GM12872 (cell line): ENCODE measurements at regions not wholly inside any gene's neighbourhood (a gene's known extent, or its start where the extent isn't known, plus 50 kb on each side); places are given as distances from the start of the nearest gene placed in this dataset.

Experiments used
- CTCF ChIP-seq: IDR thresholded peaks from 3 replicates; pipeline ENCODE4 v1.5.1; 2011; ENCODE audit warnings: low read depth, mild to moderate bottlenecking, low read length, moderate library complexity; ENCODE audit not compliant: insufficient read depth

DNA sequence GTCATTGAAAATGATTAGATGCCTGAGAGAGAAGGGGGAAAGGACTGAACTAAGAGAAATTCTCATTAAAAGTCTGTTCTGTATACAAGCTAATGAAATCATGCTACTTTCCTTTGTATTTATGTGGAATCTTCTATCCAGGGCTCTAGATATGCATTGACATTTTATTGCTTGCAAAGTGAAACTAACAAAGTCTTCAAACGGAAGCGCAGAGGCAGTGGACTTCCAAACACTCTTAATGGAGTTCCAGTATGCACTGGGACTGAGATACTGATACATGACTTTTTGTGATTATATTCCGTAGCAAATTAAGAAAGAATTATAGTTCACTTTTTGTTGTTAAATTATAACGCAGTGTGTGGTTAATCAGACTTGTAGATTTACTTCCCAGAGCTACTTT, 166.8 kb upstream of the TBX20 start:
- no peak for TF ChIP-seq CTCF

- no peak for TF ChIP-seq CTCF
These were observed 165.5 kb upstream of the TBX20 start for GRCh38 chr7:35419391-35419755.

DNA sequence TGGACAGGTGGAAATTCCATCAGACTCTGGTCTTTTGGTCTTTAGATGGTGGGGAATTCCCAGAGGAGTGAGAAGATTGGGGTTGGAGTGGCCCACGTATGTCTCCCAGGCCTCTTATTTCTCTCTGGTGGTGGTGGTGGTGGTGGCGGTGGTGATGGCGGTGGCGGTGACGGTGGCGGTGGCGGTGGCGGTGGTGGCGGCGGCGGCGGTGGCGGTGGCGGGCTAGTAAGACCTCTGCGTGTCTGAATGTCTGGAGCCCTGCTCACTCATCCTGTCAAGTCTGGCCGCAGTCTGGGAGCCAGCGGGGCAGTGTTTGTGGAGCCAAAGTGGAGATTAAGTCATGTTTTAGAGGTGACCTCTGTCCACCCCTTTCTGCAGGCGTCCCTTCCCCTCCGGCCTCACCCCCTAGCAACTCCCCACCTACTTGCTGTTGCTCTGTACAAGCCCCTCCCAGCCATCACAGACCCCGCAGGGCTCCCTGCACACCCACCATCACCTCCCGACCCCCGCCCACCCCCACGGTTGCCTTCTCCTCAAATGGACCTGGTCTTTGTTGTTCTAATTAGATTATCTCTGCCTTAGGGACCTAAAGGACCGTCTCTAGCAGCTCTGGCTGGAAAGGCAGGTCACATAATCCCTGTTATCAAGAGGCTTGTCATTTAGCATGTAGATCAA, 165.0 kb upstream of the TBX20 start:
- no peak for TF ChIP-seq CTCF

DNA sequence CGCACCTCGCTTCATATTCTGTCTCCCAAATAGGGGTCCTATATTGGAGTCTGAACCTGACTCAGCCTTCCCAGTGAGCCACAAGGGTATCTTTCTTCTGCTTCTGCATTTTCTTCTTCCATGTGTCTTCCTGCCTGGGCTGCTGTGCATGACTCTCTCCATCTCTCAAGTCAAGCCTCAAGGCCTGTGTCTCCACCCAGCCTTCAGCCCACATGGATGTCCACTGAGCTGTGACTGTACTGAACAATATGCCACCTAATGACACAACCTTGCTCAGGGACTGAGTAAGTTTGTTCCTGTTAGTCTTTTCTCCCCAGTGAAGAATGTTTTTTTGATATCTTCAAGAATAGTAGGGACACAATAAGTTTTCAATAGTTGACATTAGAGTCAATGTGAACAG, 162.7 kb upstream of the TBX20 start:
- TF ChIP-seq CTCF = no peak

DNA sequence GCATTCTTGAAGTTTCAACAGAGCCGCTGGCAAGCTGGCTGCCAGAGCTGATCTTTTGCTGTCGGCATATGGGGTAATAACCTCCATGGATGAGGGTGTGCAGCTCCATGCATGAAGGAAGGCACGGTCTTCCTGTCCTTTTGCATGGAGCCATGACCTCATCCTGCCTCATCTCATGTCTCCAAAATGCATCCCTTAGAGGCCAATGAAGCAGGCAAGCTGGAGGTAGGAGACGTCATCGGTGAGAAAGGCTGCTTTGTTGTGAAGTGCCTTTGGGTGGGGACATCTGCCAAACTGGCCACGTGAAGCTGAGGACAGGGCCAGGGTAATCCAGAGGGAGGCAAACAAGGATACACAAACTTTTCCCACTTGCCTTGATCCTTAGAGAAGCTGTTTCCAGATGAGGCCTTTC, 161.5 kb upstream of the TBX20 start:
- no peak for TF ChIP-seq CTCF

DNA sequence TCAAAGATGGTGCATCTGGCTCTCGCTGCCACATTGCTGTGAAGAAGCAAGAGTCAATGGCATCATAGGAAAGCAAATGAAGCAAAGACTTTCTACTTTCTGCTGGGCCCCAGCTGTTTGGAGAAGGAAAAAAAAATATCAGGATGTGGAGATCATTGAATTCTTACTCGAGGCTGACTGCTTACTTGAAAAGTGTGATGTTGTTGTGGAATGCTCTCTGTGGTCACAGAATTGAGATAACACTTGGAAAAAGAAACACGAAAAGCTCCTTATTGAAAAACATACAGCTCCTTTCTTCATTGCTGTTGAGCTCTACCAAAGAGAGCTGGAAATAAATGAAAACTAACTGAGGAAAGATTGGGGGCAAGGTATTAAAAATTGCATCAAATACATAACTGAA, 157.4 kb upstream of the TBX20 start:
- no peak for TF ChIP-seq CTCF

DNA sequence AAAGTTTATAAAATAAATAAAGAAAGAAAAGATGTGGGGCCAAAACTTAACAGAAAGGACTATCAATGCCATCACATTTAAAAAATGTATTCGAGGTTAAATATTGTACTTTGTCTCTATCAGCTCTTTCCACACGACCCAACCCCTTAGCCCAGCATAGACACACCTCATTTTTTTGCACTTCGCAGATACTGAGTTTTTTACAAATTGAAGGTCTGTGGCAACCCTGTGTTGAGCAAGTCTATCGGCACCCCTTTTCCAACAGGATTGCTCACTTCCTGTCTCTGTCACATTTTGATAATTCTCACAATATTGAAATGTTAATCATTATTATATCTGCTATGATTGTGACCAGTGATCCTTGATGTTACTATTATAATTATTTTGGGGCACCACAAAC, 151.6 kb upstream of the TBX20 start:
- TF ChIP-seq CTCF = no peak

GRCh38 chr7:35401217-35401879, 147.4 kb upstream of the TBX20 start:
- no peak for TF ChIP-seq CTCF
